Ascending aorta (tissue), 2 donors: ENCODE measurements at regions not wholly inside any gene's neighbourhood (a gene's known extent, or its start where the extent isn't known, plus 50 kb on each side); places are given as distances from the start of the nearest gene placed in this dataset.

Experiments used
- DNase-seq, 2 donors: peaks; one replicate each; pipeline ENCODE4 v3.0.0-alpha.2; 2019; ENCODE audit warnings: low spot score in 2 of 2
- H3K27ac ChIP-seq, 2 donors: fragments of 200-600 bp; sonication (generic); one replicate each; pipeline ENCODE4 v1.5.1; 2016 to 2017; ENCODE audit warnings: mild to moderate bottlenecking in 1 of 2
- H3K27me3 ChIP-seq: fragments of 200-600 bp; sonication (generic); one replicate; pipeline ENCODE4 v1.5.1; 2017
- H3K36me3 ChIP-seq, 2 donors: fragments of 200-600 bp; sonication (generic); one replicate each; pipeline ENCODE4 v1.5.1; 2016
- H3K4me1 ChIP-seq, 2 donors: fragments of 200-600 bp; sonication (generic); one replicate each; pipeline ENCODE4 v1.5.1; 2016 to 2017; ENCODE audit warnings: mild to moderate bottlenecking in 1 of 2
- H3K4me3 ChIP-seq, 2 donors: fragments of 200-600 bp; sonication (generic); one replicate each; pipeline ENCODE4 v1.5.1; 2016 to 2017; ENCODE audit warnings: mild to moderate bottlenecking in 1 of 2
- H3K9me3 ChIP-seq, 2 donors: fragments of 200-600 bp; sonication (generic); one replicate each; pipeline ENCODE4 v1.5.1; 2016
- intact Hi-C: fragments of 100-400 bp; cut with DNase I; formaldehyde crosslinking; loops from one replicate; pipeline ENCODE4 v1.15.1; 2023
- TF ChIP-seq, protein P1 (sequence below), 3 experiments: fragments of 200-600 bp in 2 of 3; fragments of 450-650 bp in 1 of 3; sonication (generic) in 2 of 3; IDR thresholded peaks; one replicate each; pipeline ENCODE4 v1.5.1; 2016 to 2019; ENCODE audit warnings: antibody characterized with exemption in 3 of 3, mild to moderate bottlenecking in 1 of 3, moderate library complexity in 1 of 3

DNA sequence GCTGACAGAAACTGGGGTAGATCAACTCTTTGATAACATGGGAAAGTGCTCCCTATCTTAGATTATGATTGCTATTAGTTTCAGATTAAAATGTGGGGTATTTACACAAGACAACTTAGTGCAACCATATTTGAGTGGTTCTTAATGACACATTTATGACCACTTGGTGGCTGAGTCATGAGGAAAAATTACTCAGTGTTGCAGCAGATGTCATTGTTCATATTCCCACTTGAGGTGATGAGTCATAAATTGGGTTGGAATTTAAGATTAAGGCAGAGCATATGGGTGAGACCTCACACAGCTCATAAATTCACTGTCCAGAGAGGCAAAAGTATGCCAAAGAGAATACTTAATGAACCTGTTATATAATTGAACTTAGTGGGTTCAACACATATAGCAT lies 408.3 kb downstream of the DMRT2 start:
- intact Hi-C loops, result no loop called here
- no peak overlapping the region for H3K27ac ChIP-seq
- no peaks in the 10 kb centered on the region for H3K9me3 ChIP-seq
- no peak for DNase-seq
- TF ChIP-seq, protein P1, sequence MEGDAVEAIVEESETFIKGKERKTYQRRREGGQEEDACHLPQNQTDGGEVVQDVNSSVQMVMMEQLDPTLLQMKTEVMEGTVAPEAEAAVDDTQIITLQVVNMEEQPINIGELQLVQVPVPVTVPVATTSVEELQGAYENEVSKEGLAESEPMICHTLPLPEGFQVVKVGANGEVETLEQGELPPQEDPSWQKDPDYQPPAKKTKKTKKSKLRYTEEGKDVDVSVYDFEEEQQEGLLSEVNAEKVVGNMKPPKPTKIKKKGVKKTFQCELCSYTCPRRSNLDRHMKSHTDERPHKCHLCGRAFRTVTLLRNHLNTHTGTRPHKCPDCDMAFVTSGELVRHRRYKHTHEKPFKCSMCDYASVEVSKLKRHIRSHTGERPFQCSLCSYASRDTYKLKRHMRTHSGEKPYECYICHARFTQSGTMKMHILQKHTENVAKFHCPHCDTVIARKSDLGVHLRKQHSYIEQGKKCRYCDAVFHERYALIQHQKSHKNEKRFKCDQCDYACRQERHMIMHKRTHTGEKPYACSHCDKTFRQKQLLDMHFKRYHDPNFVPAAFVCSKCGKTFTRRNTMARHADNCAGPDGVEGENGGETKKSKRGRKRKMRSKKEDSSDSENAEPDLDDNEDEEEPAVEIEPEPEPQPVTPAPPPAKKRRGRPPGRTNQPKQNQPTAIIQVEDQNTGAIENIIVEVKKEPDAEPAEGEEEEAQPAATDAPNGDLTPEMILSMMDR (IDR thresholded peaks at IDR 0.05), result no peak
- H3K36me3 ChIP-seq, result no peaks in the 10 kb centered on the region
- H3K27me3 ChIP-seq, result no peaks in the 10 kb centered on the region
- no peak overlapping the region for H3K4me3 ChIP-seq
- no peaks in the 10 kb centered on the region for H3K4me1 ChIP-seq

DNA sequence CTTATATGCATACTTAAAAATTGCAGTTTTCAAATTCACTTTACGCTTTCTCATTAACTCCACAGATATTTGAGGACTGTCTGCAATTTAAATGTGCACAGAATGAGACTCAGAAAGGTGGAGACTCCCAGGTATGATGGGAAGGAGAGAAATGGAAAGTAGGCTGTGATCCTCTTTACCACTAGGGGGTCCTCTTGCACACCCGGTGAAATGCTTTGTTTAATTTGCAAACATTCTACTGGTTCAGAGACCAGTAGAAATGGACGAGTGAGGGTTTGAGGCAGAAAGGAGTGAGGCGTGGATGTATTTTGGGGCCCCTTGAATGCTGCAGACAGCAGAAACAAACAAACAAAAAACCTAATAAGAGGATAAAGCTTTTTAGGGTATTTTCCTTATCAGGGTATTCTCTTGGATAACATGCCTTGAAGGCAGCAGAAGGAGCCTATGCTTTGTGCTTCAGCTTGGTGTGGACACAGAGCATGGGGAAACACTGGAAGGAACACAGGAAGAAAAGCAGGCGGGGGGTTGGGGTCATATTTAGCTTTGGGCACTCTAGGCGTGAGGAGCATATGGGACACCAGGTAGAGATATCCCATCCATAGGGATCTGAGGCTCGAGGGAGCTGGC lies 410.1 kb downstream of the DMRT2 start:
- Histone ChIP-seq H3K27me3 (no peaks in the 10 kb centered on the region), H3K27ac (no peak overlapping the region), H3K4me1 (no peaks in the 10 kb centered on the region), H3K9me3 (no peaks in the 10 kb centered on the region), H3K36me3 (no peaks in the 10 kb centered on the region), H3K4me3 (no peak overlapping the region)
- intact Hi-C loops, result no loop called here
- no peak for DNase-seq
- TF ChIP-seq, protein P1 (IDR thresholded peaks at IDR 0.05), result no peak

DNA sequence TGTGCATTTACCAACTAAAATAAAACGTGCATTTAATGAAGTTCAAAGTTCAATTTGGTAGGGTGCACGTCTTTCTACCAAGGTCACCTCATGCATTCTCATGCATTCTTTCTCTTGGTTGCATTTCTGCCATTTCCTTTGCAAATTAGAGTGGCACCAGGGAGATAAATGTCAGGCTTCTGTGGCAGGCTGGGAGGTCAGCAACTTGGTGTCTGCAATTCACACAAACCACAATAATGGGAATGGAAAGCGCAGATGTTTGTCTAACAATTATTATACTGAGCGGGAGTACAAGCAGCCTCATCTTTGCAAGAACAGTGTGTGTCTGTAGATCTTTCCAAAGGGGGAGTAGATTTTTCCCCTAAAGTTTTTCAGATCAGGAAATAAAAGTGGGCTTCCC lies 411.7 kb downstream of the DMRT2 start:
- Histone ChIP-seq H3K36me3 (no peaks in the 10 kb centered on the region), H3K4me1 (no peaks in the 10 kb centered on the region), H3K27me3 (no peaks in the 10 kb centered on the region), H3K9me3 (no peaks in the 10 kb centered on the region), H3K4me3 (no peak overlapping the region), H3K27ac (no peak overlapping the region)
- TF ChIP-seq, protein P1 (IDR thresholded peaks at IDR 0.05), result no peak
- intact Hi-C loops, result no loop called here
- DNase-seq, result no peak

DNA sequence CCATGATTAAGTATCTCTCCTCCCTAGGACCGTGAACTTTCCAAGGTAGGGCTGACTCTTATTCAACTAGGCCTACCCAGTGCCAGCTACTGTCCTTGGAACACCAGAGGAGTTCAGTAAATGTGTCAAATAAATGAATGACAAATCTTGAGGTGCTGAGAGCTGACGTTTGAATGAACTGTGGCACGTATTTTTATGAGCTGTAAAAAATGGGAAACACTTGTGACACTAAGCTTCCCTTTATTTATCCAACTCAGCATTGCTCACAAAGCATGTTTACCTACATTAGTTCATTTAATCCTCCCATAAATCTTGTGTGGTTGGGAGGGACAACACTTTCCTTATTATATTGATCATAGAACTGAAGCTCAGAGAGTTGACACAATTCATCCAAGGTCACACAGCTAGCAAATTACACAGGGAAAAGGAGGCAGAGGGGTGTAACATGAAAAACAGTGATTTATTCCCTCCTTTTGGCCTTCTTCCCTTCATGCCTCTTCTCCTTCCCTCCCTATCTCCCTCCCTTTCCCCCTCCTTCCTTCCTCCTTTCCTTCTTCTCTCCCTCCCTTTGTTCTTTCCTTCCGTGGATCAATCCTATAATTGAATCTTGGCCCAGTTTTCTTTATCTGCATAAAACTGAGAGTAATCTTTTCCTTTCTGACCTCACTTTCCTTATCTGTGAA lies 412.6 kb downstream of the DMRT2 start:
- no peak overlapping the region for H3K4me3 ChIP-seq
- H3K27ac ChIP-seq, result no peak overlapping the region
- H3K27me3 ChIP-seq, result no peaks in the 10 kb centered on the region
- H3K36me3 ChIP-seq, result no peaks in the 10 kb centered on the region
- H3K9me3 ChIP-seq, result no peaks in the 10 kb centered on the region
- DNase-seq, result no peak
- TF ChIP-seq, protein P1 (IDR thresholded peaks at IDR 0.05), result no peak
- intact Hi-C loops, result no loop called here
- H3K4me1 ChIP-seq, result no peaks in the 10 kb centered on the region

DNA sequence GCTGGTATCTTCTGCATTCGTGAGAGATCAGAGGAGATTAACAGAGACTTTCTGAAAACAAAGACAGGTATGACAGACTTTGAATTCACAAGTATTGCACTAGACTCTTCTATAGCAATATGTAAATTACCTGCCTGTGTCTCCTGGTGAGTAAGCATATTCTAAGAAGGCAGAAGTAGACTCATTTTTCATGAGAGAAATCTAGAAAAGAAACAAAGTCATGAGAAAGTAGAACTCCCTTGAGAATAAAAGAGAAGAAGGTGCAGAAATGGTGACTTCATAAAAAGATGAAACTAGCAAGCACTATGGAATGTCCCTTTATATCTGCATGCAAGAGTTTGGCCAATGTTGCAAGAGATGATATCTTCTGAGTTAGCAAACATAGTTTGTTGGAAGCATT lies 419.8 kb downstream of the DMRT2 start:
- H3K4me1 ChIP-seq, result no peaks in the 10 kb centered on the region
- TF ChIP-seq, protein P1 (IDR thresholded peaks at IDR 0.05), result no peak

More for the DNA sequence above, 419.8 kb downstream of the DMRT2 start:
- no peaks in the 10 kb centered on the region for H3K27me3 ChIP-seq
- H3K9me3 ChIP-seq, result no peaks in the 10 kb centered on the region
- DNase-seq, result no peak
- intact Hi-C loops, result no loop called here
- no peak overlapping the region for H3K27ac ChIP-seq
- no peak overlapping the region for H3K4me3 ChIP-seq
- H3K36me3 ChIP-seq, result no peaks in the 10 kb centered on the region
